Activated T-helper 2 cell treated with anti-CD3 and anti-CD28 coated beads, Interferon-gamma antibody, Interleukin-2, Interleukin-4, amounts not matched to agents 10 μg/mL and 5 μg/mL and 100 μg/mL, durations not matched to agents 14 hours and 24 hours and 36 hours (primary cell): ENCODE measurements at regions not wholly inside any gene's neighbourhood (a gene's known extent, or its start where the extent isn't known, plus 50 kb on each side); places are given as distances from the start of the nearest gene placed in this dataset.
"Not testable (repeated sequence)": the region's sequence is repeated elsewhere in the genome, so short reads cannot be mapped to it uniquely, and the experiment has no call there.

Experiments used
- DNase-seq: peaks from one replicate; pipeline ENCODE4 v3.0.0; 2021; ENCODE audit warnings: low spot score
- H3K27ac Mint-ChIP-seq: one replicate; pipeline ENCODE4 v1.8.0; 2021; ENCODE audit warnings: mixed read lengths
- H3K27me3 Mint-ChIP-seq: one replicate; pipeline ENCODE4 v1.8.0; 2021; ENCODE audit warnings: low read depth, mixed read lengths
- H3K36me3 Mint-ChIP-seq: one replicate; pipeline ENCODE4 v1.8.0; 2021; ENCODE audit warnings: low read depth, mixed read lengths
- H3K4me1 Mint-ChIP-seq: one replicate; pipeline ENCODE4 v1.8.0; 2021; ENCODE audit warnings: low read depth, mixed read lengths
- H3K4me3 Mint-ChIP-seq: one replicate; pipeline ENCODE4 v1.8.0; 2021; ENCODE audit warnings: low read depth, mild to moderate bottlenecking, moderate library complexity, mixed read lengths
- H3K9me3 Mint-ChIP-seq: one replicate; pipeline ENCODE4 v1.8.0; 2021; ENCODE audit warnings: mixed read lengths
- intact Hi-C: fragments of 100-400 bp; cut with micrococcal nuclease; formaldehyde crosslinking; loops from one replicate; pipeline ENCODE4 v1.15.1; 2023

DNA sequence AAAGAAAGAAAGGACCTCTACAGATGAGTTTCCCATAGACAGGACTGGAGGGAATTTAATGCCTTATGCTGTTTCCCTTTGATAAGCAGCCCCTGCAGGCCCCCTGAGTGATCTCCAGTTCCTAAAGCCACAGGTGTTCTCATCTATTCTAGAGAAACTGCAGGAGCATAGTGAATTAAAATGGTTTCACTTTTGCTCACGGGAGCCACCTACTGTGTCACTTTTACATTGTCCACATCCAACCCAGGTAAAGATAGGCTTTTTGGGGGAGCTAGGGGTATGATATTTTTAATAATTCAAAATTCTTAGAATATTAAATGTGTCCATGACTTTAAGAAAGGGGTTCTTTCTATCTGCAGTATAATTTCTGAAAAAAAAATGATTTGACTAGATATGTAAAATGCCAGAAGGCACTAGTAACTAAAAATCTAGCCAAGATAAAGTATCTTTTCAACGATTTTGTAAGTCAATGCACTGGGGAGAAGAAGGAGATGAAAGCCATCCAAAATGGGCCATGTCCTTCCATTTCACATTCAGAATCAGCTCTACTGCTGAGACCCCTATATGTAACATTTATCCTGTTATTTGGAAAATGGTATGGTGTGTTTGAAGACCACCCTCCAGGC is 267.3 kb upstream of the DUSP10 start:
- H3K4me3 Mint-ChIP-seq: no peak overlapping the region
- intact Hi-C loops: loop anchor here (1.0 kb wide), 2 partner anchors 266 to 531 kb away; no protein-coding TSS in a partner anchor
- peaks cover 33% of the 10 kb centered on the region for H3K27me3 Mint-ChIP-seq
- H3K9me3 Mint-ChIP-seq: no peaks in the 10 kb centered on the region
- no peak overlapping the region for H3K27ac Mint-ChIP-seq
- DNase-seq: no peak
- peaks cover 6% of the 10 kb centered on the region for H3K4me1 Mint-ChIP-seq
- H3K36me3 Mint-ChIP-seq: no peaks in the 10 kb centered on the region

DNA sequence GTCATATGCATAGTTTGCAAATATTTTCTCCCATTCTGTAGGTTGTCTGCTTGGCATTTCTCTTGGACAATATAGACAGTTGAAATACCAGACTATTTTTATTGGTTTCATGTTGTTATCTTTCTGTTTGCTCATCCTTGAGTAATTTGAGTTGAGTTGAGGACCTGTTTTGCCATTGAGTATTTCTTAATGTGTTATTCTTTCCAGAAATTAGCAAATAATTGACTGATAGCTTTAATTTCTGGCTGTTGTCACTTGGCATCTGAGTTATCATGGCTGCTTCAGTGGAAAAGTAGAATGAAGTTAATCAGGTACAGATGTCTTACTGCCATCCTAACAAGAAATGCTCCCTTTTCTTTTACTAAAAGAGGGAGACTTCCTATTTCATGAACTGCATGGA is 264.8 kb upstream of the DUSP10 start:
- Mint-ChIP-seq H3K27me3 (peaks cover 22% of the 10 kb centered on the region), H3K4me1 (peaks cover 5% of the 10 kb centered on the region), H3K27ac (no peak overlapping the region), H3K4me3 (no peak overlapping the region), H3K36me3 (no peaks in the 10 kb centered on the region), H3K9me3 (no peaks in the 10 kb centered on the region)
- intact Hi-C loops: no loop called here
- no peak for DNase-seq

DNA sequence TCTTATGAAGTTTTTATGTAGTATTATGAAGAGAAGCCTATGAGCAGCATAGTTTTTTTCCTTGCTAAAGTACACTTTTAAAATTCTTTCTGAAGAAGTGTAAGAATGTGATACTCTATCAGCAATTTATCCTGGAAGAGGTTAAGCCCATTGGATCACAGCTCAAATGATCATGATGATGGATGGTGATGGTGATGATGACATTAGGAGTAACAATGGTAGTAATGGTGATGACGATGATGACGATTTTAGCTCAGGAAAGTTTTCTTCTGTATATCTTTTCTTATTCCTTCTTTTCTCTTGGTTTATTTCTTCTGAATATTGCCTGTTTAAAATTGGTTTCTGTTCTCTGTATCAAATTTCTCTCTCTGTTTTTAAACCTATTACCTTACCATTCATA is 262.9 kb upstream of the DUSP10 start:
- Mint-ChIP-seq H3K36me3 (no peaks in the 10 kb centered on the region), H3K27me3 (peaks cover 11% of the 10 kb centered on the region), H3K4me1 (peaks cover 5% of the 10 kb centered on the region), H3K9me3 (no peaks in the 10 kb centered on the region), H3K4me3 (no peak overlapping the region), H3K27ac (no peak overlapping the region)
- intact Hi-C loops: no loop called here
- no peak for DNase-seq

DNA sequence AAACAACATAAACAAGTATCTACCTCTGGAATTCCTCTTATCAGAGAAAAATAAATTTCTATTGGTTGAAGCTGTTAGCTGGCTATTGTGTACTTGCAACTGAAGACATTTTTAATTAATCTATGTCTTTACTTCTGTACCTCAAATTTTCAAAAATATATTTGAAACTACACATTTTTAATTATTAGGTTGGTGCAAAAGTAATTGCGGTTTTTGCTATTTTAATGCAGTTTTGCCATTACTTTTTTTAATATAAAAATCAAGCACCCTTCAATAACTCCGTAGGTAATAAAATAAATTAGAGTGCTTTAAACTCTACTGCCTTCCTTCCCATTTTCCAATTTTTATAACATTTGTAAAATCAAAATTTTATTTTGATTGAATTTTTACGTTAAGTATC is 262.1 kb upstream of the DUSP10 start:
- Mint-ChIP-seq H3K9me3 (no peaks in the 10 kb centered on the region), H3K4me1 (peaks cover 4% of the 10 kb centered on the region), H3K4me3 (no peak overlapping the region), H3K27ac (no peak overlapping the region), H3K36me3 (no peaks in the 10 kb centered on the region), H3K27me3 (peaks cover 11% of the 10 kb centered on the region)
- no peak for DNase-seq
- intact Hi-C loops: no loop called here

DNA sequence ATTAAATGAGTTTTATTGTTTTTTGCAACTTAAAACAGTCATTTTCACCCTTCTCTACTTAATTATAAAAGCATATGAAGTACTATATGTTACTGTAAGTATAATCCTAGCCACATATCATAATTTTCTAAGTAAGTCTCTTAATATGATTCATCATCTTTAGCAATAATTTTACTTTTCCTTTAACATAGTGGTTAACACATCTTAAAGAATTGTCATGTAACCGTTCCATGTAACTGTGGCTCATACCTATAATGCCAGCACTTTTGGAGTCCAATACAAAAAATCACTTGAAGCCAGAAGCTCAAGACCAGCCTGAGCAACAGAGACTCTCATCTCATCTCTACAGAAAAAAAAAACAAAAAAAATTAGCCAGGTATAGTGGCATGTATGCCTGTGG is 260.6 kb upstream of the DUSP10 start:
- H3K36me3 Mint-ChIP-seq: no peaks in the 10 kb centered on the region
- DNase-seq: no peak
- H3K27me3 Mint-ChIP-seq: peaks cover 11% of the 10 kb centered on the region
- H3K27ac Mint-ChIP-seq: no peak overlapping the region
- intact Hi-C loops: no loop called here
- H3K4me1 Mint-ChIP-seq: peaks cover 2% of the 10 kb centered on the region
- no peaks in the 10 kb centered on the region for H3K9me3 Mint-ChIP-seq
- H3K4me3 Mint-ChIP-seq: no peak overlapping the region

DNA sequence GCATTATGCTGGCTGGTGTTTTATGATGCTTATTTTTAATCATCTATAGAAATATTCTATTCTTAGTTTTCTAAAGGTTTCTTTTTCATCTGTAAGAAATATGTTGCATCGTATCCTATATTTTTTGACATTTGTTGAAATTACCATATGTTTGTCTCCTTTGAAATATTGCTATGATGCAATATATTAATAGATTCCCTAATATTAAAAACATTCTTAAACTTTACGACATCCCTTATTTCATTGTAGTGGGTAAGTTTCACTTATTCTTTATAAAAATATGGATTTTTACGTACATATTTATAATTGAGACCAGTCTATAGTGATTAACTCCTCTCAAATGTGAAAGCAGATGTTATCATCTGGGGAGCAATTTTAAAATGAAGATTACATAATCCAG is 258.2 kb upstream of the DUSP10 start:
- H3K27ac Mint-ChIP-seq: no peak overlapping the region
- no peak overlapping the region for H3K4me3 Mint-ChIP-seq
- DNase-seq: no peak
- intact Hi-C loops: no loop called here
- H3K36me3 Mint-ChIP-seq: no peaks in the 10 kb centered on the region
- peaks cover 2% of the 10 kb centered on the region for H3K9me3 Mint-ChIP-seq
- H3K4me1 Mint-ChIP-seq: peaks cover 4% of the 10 kb centered on the region
- H3K27me3 Mint-ChIP-seq: peaks cover 7% of the 10 kb centered on the region

DNA sequence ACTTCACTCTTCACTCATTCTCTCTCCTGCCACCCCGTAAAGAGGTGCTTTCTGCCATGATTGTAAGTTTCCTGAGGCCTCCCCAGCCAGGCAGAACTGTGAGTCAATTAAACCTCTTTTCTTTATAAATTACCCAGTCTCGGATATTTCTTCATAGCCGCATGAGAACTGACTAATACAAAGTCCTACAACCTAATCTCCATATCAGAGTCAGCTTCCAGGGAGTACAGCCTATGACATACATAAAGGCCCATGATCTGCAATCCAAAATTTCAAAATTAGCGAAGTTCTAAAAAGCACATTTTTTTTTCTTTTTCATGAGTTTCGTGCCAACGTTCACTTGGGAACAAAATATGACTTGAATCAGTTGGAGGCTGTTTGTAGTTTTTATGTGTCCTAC is 256.9 kb upstream of the DUSP10 start:
- H3K9me3 Mint-ChIP-seq: peaks cover 3% of the 10 kb centered on the region
- H3K36me3 Mint-ChIP-seq: no peaks in the 10 kb centered on the region
- DNase-seq: no peak
- H3K27ac Mint-ChIP-seq: no peak overlapping the region
- peaks cover 17% of the 10 kb centered on the region for H3K4me1 Mint-ChIP-seq
- intact Hi-C loops: no loop called here
- H3K4me3 Mint-ChIP-seq: no peak overlapping the region
- peaks cover 1% of the 10 kb centered on the region for H3K27me3 Mint-ChIP-seq

DNA sequence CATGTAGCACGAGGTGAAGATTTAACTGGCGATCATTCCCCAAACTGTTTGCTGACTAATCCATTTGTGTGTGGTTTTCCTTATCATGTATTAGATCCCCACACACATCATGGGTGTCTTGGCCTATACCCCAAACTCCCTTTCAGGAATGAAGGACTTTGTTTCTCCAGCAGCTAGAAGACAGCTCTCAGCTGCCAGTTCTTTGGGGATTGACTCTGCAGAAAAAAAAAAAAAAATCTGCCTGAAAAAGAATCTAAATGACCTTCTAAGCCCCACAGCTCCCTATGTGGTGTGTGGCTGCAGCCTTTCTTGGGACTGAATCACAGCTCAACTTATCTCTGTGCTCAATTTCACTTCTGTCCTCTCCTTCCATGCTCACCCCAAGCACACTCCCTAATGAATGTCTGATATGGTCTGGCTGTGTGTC is 256.3 kb upstream of the DUSP10 start:
- no peak for DNase-seq
- Mint-ChIP-seq H3K27me3 (no peaks in the 10 kb centered on the region), H3K36me3 (no peaks in the 10 kb centered on the region), H3K27ac (no peak overlapping the region), H3K4me1 (peaks cover 22% of the 10 kb centered on the region), H3K9me3 (peaks cover 3% of the 10 kb centered on the region), H3K4me3 (no peak overlapping the region)
- intact Hi-C loops: no loop called here

DNA sequence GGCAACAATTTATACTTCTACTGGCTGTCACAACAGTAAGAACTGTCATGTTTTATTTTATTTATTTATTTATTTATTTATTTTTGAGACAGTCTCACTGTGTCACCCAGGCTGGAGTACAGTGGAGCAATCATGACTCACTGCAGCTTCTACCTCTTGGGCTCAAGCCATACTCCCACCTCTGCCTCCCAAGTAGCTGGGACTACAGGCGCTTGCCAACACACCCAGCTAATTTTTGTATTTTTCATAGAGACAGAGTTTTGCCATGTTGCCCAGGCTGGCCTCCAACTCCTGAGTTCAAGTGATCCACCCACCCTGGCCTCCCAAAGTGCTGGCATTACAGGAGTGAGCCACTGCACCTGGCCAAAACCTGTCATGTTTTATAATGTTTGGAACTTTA is 255.1 kb upstream of the DUSP10 start:
- H3K27me3 Mint-ChIP-seq, H3K36me3 Mint-ChIP-seq, DNase-seq, H3K9me3 Mint-ChIP-seq, H3K27ac Mint-ChIP-seq, H3K4me3 Mint-ChIP-seq, intact Hi-C loops: not testable (repeated sequence)
- H3K4me1 Mint-ChIP-seq: peaks cover 32% of the 10 kb centered on the region

DNA sequence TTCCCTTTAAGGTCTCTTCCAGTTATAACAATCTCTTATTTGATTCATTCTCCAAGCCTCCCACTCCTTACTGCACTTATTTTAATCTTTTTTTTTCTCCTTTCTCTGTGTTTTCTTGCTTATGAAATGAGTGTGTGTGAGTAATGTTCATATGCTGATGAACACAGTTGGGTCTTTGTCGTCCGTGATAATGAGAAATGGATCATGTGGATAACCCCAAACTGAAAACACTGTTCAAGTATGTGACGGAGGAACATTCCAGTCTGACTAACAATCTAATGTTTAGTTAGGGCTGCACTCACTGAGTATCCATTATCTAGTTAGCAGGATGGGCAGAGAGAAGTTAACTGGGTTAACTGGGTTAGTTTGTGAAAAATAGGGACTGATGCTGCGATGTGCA is 253.1 kb upstream of the DUSP10 start:
- no peak overlapping the region for H3K4me3 Mint-ChIP-seq

DNA sequence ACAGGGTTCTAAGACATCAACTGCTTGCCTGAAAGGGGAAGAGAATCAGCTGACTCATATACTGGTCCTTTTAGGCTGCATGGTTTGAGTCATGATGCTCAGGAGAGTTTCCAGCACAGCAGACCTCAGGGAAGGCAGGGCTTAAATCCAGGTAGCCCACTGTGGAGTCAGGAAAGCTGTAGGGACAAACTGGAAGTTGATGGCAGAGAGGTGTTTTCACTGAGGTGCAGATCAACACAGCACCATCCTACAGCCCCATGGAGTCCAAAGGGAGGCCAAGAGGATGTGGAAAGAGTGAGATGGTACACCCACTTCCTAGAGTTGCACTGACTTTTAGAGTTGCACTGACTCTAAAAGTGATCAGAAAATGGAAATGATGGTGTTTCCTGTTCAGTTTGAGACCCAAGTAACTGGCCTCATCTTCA is 252.4 kb upstream of the DUSP10 start:
- intact Hi-C loops: loop anchor here (1.0 to 5.0 kb wide), 8 partner anchors 33 to 555 kb away; partner anchors contain the start of gene DUSP10
- Mint-ChIP-seq H3K4me3 (no peak overlapping the region), H3K9me3 (peaks cover 10% of the 10 kb centered on the region), H3K27me3 (no peaks in the 10 kb centered on the region), H3K4me1 (peaks cover 45% of the 10 kb centered on the region), H3K27ac (peak overlapping the region; percentile 96), H3K36me3 (peaks cover 6% of the 10 kb centered on the region)
- DNase-seq: peak; percentile 8

More for the DNA sequence above, 253.1 kb upstream of the DUSP10 start:
- Mint-ChIP-seq H3K36me3 (peaks cover 6% of the 10 kb centered on the region), H3K27me3 (no peaks in the 10 kb centered on the region), H3K27ac (peak overlapping the region; percentile 96), H3K9me3 (peaks cover 10% of the 10 kb centered on the region), H3K4me1 (peaks cover 40% of the 10 kb centered on the region)
- intact Hi-C loops: loop anchor here (1.0 to 5.0 kb wide), 8 partner anchors 34 to 556 kb away; partner anchors contain the start of gene DUSP10
- DNase-seq: no peak

DNA sequence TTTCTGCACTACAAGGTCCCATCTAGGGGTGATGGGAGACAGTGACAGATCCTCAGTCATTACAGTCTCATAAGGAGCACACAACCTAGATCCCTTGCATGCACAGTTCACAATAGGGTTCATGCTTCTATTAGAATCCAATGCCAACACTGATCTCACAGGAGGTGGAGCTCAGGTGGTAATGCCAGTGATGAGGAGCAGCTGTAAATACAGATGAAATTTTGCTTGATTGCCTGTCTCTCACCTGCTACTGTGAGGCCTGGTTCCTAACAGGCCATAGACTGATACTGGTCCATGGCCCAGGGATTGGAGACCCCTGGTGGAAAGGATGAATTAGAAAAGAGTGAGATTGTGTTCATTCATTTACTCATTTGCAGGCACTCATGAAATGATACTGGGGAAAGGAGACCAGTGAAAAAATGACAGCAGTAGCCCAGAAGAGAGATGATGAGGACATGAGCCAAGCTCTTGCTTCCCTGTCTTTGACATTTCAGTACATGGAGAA is 251.6 kb upstream of the DUSP10 start:
- Mint-ChIP-seq H3K27me3 (no peaks in the 10 kb centered on the region), H3K27ac (peak overlapping the region; percentile 67), H3K4me1 (peaks cover 44% of the 10 kb centered on the region), H3K4me3 (no peak overlapping the region), H3K36me3 (peaks cover 6% of the 10 kb centered on the region), H3K9me3 (peaks cover 10% of the 10 kb centered on the region)
- no peak for DNase-seq
- intact Hi-C loops: loop anchor here (5.0 kb wide), 1 partner anchor 81 kb away; no protein-coding TSS in a partner anchor

DNA sequence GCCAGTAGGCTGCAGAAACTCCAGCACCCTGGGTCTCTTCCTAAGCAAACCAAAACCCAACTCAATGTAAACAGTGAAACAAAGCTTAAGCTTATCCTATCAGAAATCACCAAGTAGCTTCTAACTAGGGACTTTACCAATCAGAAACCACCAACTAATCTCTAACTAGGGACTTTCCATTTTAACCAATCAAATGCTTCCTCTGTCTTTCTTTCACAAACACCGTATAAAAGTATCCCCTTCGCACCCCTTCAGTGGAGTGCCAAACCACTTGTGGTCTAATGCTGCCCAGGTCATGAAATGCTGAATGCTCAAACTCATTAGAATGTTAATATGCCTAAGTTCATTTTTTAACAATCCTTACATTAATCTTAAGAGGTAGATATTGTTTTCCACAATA is 250.5 kb upstream of the DUSP10 start:
- H3K4me1 Mint-ChIP-seq: peaks cover 46% of the 10 kb centered on the region
- H3K4me3 Mint-ChIP-seq: no peak overlapping the region
- H3K36me3 Mint-ChIP-seq: peaks cover 6% of the 10 kb centered on the region
- peaks cover 10% of the 10 kb centered on the region for H3K9me3 Mint-ChIP-seq
- no peak for DNase-seq
- no peaks in the 10 kb centered on the region for H3K27me3 Mint-ChIP-seq
- peak overlapping the region; percentile 35 for H3K27ac Mint-ChIP-seq
- intact Hi-C loops: loop anchor here (5.0 kb wide), 1 partner anchor 80 kb away; no protein-coding TSS in a partner anchor
